ENCODE measurements at regions not wholly inside any gene's neighbourhood (a gene's known extent, or its start where the extent isn't known, plus 50 kb on each side); places are given as distances from the start of the nearest gene placed in this dataset.
"Not testable (repeated sequence)": the region's sequence is repeated elsewhere in the genome, so short reads cannot be mapped to it uniquely, and the experiment has no call there.

GRCh38 chr4:149116806-149117205 is 674.6 kb upstream of the NR3C2 start:
- DNase-seq = no peak

DNA sequence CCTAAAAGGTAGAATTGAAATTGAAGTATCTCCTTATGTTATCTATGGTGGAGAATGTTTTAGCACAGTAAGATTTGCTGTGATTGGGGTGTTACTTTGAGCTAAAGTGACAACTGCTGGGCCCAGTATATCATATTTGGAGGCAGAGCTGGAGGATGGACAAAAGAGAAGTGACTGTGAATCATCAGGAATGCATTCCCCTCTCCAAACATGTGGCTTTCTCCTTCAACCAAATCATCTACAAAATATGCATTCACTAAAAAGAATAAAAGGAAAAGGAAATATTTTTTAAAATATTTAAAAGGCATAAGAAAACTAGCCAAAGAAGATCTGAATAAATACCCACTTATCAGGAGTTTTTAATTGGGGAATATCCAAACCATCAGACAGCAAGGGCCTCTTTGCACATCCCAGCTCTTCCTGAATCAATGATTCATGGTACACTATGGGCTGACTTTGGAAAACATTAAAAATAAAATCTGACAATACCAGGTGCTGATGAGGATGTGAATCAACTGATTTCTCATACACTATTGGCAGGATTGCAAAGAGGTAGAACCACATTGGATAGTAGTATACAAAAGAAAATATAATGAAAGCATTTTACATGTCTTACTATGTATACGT is 671.7 kb upstream of the NR3C2 start:
- DNase-seq = no peak

DNA sequence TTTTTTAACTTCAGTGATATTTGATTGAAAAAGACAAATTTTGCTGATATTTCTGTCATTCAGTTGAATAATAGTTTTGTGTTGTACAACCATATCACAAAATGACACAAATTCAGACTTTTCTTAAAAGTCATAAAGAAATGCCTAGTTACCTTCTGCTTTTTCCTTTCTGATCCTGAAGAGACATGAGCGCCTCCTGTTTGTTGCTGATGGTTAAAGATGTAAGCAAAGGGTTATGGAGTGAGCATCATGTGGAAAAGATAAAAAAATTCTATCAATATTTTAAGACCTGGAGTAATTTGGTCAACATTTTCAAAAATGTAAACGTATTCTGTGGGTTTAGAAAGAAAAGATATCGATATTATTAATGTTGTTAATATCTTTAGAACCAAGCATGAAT is 669.9 kb upstream of the NR3C2 start:
- DNase-seq = no peak

DNA sequence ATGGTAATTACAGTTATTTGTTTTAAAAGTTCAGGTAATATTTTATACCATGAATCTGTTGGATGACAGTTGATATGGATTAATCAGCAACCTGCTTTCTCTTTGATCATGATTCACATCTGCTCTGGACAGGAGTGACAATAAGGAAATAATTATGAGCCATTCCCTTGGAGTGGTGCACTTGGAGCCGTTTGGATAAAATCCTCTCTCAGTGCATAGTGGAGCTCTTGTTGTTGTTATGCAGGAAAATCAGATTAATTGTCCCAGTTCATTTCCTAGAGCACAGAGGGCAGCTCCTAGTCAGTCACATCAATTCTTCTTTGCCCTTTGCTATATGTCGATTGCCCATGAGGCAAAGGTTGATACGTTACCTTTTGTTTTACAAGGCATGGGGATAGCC is 668.3 kb upstream of the NR3C2 start:
- no peak for DNase-seq

DNA sequence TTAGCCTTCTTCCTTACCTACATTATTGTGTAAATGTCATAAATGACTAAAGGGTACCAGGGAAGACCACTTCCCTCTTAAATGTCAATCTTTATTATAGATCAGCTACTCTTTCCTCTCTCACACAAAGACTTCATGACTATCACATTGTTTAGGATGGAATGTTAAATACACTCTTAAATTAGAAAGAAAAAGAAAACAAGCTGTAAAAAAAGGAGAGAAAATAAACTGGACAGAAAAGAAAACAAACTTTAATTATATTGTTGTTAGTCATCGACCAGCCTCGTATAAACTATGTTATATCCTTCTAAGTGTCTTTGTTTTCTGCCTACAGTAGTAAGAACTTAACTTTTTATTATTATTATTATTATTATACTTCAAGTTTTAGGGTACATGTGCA is 666.4 kb upstream of the NR3C2 start:
- no peak for DNase-seq

DNA sequence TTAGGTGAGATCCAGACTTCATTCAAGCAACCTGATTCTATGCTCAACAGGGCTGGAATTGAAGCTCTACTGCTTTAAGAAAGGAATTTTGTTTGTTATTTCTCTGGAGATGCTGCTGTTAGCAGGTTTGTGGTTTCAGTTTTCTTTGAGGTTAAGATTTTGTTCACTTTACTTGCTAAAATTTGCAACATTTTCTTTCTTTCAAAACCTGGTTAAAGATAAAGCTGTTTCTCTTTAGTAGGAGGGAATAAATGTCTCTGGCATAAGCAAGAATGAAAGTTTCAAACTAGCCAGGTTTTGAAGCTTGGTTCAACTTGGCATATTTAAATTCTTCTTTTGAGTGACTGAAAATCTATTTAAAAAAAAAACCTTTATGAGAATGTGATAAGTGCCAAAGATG is 660.6 kb upstream of the NR3C2 start:
- DNase-seq = no peak

- no peak for DNase-seq
Observed at GRCh38 chr4:149101649-149102048, 659.4 kb upstream of the NR3C2 start.

DNA sequence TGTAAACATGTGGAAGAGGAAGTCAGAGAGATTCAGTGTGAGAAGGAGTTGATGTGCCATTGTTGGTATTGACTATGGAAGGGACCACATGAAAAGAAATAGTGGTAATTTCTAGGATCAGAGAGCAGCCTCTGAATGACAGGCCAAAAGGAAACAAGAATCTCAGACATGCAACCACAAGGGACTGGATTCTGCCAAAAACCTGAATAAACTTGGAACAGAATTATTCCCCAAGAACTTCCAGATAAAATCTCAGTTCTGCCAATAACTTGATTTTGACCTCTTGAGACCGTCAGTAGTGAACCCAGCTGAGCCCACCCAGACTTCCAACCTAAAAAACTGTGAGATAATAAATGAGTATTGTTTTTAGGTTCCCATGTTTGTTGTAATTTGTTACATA is 653.6 kb upstream of the NR3C2 start:
- DNase-seq = no peak

GRCh38 chr4:149095001-149095400 is 652.8 kb upstream of the NR3C2 start:
- DNase-seq = no peak

- no peak for DNase-seq
Observed at GRCh38 chr4:149084144-149084543, 641.9 kb upstream of the NR3C2 start.

DNA sequence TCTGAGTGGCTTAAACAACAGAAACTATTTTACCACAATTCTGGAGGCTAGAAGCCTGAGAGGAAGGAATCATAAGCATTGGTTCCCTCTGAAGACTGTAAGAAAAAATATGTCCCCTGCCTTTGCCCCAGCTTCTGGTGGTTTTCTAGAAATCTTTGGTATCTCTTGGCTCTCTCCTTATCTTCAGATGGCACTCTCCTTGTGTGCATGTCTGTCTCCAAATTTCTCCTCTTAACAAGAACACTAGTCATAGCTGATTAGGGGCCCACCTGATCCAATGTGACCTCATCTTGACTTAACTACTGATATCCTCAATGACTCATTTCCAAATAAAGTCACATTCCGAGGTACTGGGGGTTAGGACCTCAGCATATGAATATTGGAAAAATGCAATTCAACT is 635.0 kb upstream of the NR3C2 start:
- no peak for DNase-seq

GRCh38 chr4:149076401-149076800 is 634.2 kb upstream of the NR3C2 start:
- DNase-seq = no peak

DNA sequence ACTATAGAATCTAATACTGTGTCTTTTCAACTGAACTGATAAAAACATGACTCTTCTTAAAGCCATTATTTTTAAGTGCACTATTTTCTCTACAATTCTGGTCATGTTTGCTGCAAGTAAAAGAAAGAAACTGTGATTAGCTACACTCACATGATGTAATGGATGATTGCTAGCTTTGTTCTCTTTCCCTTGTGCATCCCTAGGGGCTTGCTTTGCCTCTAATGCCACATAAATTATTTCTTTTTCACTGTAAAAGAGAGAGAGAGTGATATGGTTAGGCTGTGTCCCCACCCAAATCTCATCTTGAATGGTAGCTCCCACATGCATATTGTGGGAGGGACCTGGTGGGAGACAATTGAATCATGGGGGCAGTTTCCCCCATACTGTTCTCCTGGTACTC is 630.2 kb upstream of the NR3C2 start:
- no peak for DNase-seq

GRCh38 chr4:149065753-149066152 is 623.5 kb upstream of the NR3C2 start:
- no peak for DNase-seq

- no peak for DNase-seq
Observed at GRCh38 chr4:149062997-149063396, 620.8 kb upstream of the NR3C2 start.

GRCh38 chr4:149057594-149057993 is 615.4 kb upstream of the NR3C2 start:
- DNase-seq = no peak

DNA sequence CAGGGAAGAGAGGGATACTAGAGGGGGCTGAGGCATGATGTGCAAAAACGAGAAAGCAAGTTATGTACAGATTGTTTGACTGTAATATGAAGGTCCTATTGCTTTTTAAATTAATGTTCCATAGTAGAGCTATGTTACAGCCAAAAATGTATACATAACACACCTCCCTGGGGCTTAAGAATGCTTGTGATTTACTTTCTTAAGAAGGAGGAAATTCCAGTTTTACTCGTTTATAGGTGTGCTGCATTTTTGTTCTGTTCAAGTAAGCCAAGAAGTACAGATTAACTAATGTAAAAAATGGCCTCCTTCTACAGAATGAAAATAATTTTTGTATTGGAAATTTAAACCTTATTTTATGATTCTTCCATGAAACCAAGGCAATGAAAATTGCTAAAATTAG is 614.4 kb upstream of the NR3C2 start:
- no peak for DNase-seq

GRCh38 chr4:149055624-149056023 is 613.4 kb upstream of the NR3C2 start:
- DNase-seq = no peak

DNA sequence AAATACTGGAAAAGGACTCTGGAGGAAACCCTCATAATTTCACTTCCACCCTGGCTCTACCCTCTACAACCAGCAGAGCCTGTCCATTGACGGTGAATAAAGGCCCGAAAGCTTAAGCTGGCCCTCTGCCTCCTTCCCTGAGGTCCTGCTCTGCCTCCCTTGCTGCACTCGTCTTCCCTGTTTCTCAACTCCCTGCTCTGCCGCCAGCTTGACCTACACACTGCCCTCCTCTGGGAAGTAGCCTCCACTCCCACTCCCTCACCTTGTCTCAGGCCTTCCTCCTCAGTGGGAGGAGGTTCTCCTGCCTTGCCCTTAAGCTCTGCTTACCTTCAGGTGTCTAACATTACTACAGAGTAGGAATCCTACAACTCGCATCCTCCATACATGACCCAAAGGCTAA is 608.6 kb upstream of the NR3C2 start:
- no peak for DNase-seq

GRCh38 chr4:149048451-149049143 is 606.4 kb upstream of the NR3C2 start:
- no peak for DNase-seq

DNA sequence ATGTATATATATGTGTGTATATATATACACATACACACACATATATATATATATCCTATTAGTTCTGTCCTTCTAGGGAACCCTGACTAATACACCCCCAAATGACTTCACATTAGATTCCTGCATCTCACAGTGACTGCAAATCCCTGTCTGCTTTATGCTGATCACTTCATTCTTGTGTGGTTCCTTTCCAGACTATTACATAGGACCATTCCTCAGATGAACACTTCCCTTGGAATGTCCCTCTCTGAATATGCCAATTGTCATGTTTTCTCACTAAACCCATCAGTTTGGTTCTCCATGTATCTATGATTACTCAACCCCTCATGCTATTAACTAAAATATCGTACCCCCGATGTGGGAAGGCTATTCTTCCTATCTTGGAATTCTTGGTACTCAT is 605.2 kb upstream of the NR3C2 start:
- DNase-seq = no peak

DNA sequence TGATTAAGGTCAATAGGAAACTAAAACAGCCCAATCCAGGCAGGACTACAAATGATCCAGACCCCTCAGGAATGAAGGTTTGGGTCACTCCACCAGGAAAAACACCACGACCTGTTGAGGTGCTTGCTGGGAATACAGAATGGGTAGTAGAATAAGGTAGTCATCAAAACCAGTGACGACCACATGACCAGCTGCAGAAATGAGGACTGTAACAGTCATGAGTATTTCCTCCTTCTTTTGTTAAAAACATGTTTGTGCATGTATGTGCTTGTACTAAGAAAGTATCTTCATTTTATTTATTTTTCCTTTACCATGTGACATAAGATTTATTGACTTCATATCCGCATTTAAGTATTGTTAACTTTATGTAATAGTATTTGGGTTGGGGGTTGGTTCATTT is 603.5 kb upstream of the NR3C2 start:
- DNase-seq = no peak

DNA sequence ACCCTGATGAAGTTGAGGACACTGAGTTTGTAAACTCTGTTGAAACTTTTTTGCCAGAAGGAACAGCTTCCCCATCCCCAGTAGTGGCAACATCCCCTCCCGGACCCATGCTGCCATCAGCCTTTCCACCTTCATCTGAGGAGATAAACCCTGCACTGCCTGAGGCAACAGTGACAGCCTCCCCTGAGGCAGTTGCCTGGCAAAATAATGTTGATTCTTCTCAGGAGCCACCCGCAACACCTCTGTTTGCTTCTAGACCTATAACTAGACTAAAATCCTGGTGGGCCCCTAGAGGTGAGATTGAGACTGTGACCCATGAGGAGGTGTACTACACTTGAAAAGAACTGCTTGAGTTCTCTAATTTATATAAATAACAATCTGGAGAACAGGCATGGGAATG is 597.6 kb upstream of the NR3C2 start:
- not testable (repeated sequence) for DNase-seq

- DNase-seq = no peak
Observed at GRCh38 chr4:149031399-149031798, 589.2 kb upstream of the NR3C2 start.

- DNase-seq = no peak
Observed at GRCh38 chr4:149029056-149029651, 586.9 kb upstream of the NR3C2 start.
